ENCODE measurements at regions not wholly inside any gene's neighbourhood (a gene's known extent, or its start where the extent isn't known, plus 50 kb on each side); places are given as distances from the start of the nearest gene placed in this dataset.

DNA sequence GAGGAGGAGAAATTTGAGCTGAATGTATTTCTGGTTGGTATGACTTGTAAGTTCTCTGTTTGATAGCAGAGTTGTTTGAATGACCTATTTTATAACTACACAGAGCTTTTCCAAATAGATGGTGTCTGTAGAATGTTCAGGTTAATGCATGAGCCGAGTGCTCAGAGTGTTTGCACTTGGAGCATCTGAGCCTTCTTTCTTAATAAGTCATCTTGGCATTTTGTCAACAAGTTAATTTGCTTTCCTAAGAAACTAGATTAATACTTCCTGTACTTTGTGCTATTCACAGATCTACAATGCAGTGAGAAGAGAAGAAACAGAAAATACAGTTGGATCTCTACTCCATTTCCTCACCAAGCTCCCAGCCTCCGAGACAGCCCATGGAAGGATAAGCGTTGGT lies 138.2 kb downstream of the PLCE1 start:
- TF ChIP-seq EZH2 (IDR thresholded peaks at IDR 0.05) = no peak
- no peak for TF ChIP-seq EZH2phosphoT487 (IDR thresholded peaks at IDR 0.05; ENCODE audit: borderline replicate concordance)
- TF ChIP-seq FOSL1 (IDR thresholded peaks at IDR 0.05; ENCODE audit: low read depth) = no peak
- TF ChIP-seq TCF7L2 (IDR thresholded peaks at IDR 0.05; ENCODE audit: borderline replicate concordance, extremely low read depth, insufficient read depth, insufficient read length) = no peak
- no peak for TF ChIP-seq EGR1 (IDR thresholded peaks at IDR 0.05; ENCODE audit: low read depth)
- TF ChIP-seq CEBPB (IDR thresholded peaks at IDR 0.05; ENCODE audit: low read depth) = no peak
- no peak for TF ChIP-seq SIN3A (IDR thresholded peaks at IDR 0.05; ENCODE audit: low read depth)
- Histone ChIP-seq H3K9me3 (ENCODE audit: control insufficient read depth in 1 of 2, insufficient read depth in 1 of 2, low read depth in 1 of 2, low read length in 2 of 2) (no peaks in the 10 kb centered on the region), H3K4me2 (ENCODE audit: low read length) (no peak overlapping the region), H3K9me2 (ENCODE audit: insufficient read depth) (no peaks in the 10 kb centered on the region), H3K4me3 (replicated peaks in 1 of 2; ENCODE audit: low read depth in 1 of 2, low read length in 2 of 2) (no peak overlapping the region), H3K36me3 (ENCODE audit: control insufficient read depth in 1 of 2, insufficient read depth in 2 of 2, low read length in 2 of 2) (no peaks in the 10 kb centered on the region), H3K79me2 (ENCODE audit: insufficient read depth, low read length) (no peaks in the 10 kb centered on the region), H2AFZ (ENCODE audit: low read depth, low read length, poor library complexity, severe bottlenecking) (no peak overlapping the region), H4K20me1 (ENCODE audit: insufficient read depth) (no peaks in the 10 kb centered on the region), H3K27ac (ENCODE audit: low read depth, low read length) (no peak overlapping the region), H3K9ac (ENCODE audit: low read length) (no peak overlapping the region), H3K27me3 (ENCODE audit: insufficient read depth, low read length) (no peaks in the 10 kb centered on the region), H3K4me1 (ENCODE audit: control insufficient read depth in 1 of 2, insufficient read depth in 2 of 2, low read length in 2 of 2) (no peaks in the 10 kb centered on the region)
- DNase-seq (ENCODE audit: low read depth, low spot score) (no peak), ATAC-seq (no peak)
- intact Hi-C loops (cut with micrococcal nuclease) = no loop called here
- POLR2A ChIA-PET = no interaction called here
- RAD21 ChIA-PET (ENCODE audit: low non-redundant PET in 1 of 2, low total read pairs in 2 of 2, uncharacterized antibody in 2 of 2, unreplicated experiment in 2 of 2) = no interaction called here
- CTCF ChIA-PET = no interaction called here
- no TSS peak for BruUV-seq (replicated peaks)

DNA sequence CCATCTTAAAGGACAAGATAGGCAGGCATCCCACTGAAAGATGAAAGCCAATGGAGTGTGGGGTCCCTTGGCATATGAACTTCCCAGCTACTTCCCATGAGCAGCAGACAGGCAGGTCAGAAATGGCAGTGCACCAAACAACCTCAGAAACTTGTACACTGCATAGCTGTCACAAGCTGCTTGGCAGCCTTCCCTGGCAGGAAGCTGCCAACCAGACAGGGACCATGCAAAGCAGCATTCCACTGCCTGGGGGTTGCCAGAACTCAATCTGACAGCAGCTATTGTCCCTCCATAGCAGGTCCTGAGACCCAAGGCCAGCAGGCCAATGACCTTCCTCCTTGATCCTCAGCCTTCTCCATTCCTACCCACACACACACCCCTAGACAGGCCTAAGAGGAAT lies 139.5 kb downstream of the PLCE1 start:
- RAD21 ChIA-PET (ENCODE audit: low non-redundant PET in 1 of 2, low total read pairs in 2 of 2, uncharacterized antibody in 2 of 2, unreplicated experiment in 2 of 2) = no interaction called here
- Histone ChIP-seq H3K27me3 (ENCODE audit: insufficient read depth, low read length) (no peaks in the 10 kb centered on the region), H3K9ac (ENCODE audit: low read length) (no peak overlapping the region), H3K9me3 (ENCODE audit: control insufficient read depth in 1 of 2, insufficient read depth in 1 of 2, low read depth in 1 of 2, low read length in 2 of 2) (no peaks in the 10 kb centered on the region), H2AFZ (ENCODE audit: low read depth, low read length, poor library complexity, severe bottlenecking) (no peak overlapping the region), H3K79me2 (ENCODE audit: insufficient read depth, low read length) (no peaks in the 10 kb centered on the region), H3K36me3 (ENCODE audit: control insufficient read depth in 1 of 2, insufficient read depth in 2 of 2, low read length in 2 of 2) (no peaks in the 10 kb centered on the region), H3K27ac (ENCODE audit: low read depth, low read length) (no peak overlapping the region), H3K4me2 (ENCODE audit: low read length) (no peak overlapping the region), H3K4me1 (ENCODE audit: control insufficient read depth in 1 of 2, insufficient read depth in 2 of 2, low read length in 2 of 2) (no peaks in the 10 kb centered on the region), H3K9me2 (ENCODE audit: insufficient read depth) (no peaks in the 10 kb centered on the region), H3K4me3 (replicated peaks in 1 of 2; ENCODE audit: low read depth in 1 of 2, low read length in 2 of 2) (no peak overlapping the region), H4K20me1 (ENCODE audit: insufficient read depth) (no peaks in the 10 kb centered on the region)
- BruUV-seq (replicated peaks) = no TSS peak
- ATAC-seq = no peak
- CTCF ChIA-PET = no interaction called here
- POLR2A ChIA-PET = no interaction called here
- DNase-seq (ENCODE audit: low read depth, low spot score) = no peak
- intact Hi-C loops (cut with micrococcal nuclease) = no loop called here
- no peak for TF ChIP-seq SIN3A (IDR thresholded peaks at IDR 0.05; ENCODE audit: low read depth)
- TF ChIP-seq ZNF274 (IDR thresholded peaks at IDR 0.05; ENCODE audit: low read depth, low read length) = no peak
- TF ChIP-seq, protein P1, sequence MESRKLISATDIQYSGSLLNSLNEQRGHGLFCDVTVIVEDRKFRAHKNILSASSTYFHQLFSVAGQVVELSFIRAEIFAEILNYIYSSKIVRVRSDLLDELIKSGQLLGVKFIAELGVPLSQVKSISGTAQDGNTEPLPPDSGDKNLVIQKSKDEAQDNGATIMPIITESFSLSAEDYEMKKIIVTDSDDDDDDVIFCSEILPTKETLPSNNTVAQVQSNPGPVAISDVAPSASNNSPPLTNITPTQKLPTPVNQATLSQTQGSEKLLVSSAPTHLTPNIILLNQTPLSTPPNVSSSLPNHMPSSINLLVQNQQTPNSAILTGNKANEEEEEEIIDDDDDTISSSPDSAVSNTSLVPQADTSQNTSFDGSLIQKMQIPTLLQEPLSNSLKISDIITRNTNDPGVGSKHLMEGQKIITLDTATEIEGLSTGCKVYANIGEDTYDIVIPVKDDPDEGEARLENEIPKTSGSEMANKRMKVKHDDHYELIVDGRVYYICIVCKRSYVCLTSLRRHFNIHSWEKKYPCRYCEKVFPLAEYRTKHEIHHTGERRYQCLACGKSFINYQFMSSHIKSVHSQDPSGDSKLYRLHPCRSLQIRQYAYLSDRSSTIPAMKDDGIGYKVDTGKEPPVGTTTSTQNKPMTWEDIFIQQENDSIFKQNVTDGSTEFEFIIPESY (IDR thresholded peaks at IDR 0.05; ENCODE audit: extremely low read depth, insufficient replicate concordance, low read length) = no peak
- no peak for TF ChIP-seq ZFX (IDR thresholded peaks at IDR 0.05)
- no peak for TF ChIP-seq TCF7L2 (IDR thresholded peaks at IDR 0.05; ENCODE audit: borderline replicate concordance, extremely low read depth, insufficient read depth, insufficient read length)
- TF ChIP-seq SP1 (IDR thresholded peaks at IDR 0.05; ENCODE audit: low read depth) = no peak
- TF ChIP-seq, protein P2, sequence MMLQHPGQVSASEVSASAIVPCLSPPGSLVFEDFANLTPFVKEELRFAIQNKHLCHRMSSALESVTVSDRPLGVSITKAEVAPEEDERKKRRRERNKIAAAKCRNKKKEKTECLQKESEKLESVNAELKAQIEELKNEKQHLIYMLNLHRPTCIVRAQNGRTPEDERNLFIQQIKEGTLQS (IDR thresholded peaks at IDR 0.05) = no peak
- TF ChIP-seq RAD21 (IDR thresholded peaks at IDR 0.05; ENCODE audit: low read depth) = no peak
- TF ChIP-seq FOSL1 (IDR thresholded peaks at IDR 0.05; ENCODE audit: low read depth) = no peak
- TF ChIP-seq POLR2AphosphoS5 (IDR thresholded peaks at IDR 0.05; ENCODE audit: low read depth, low read length) = no peak
- no peak for TF ChIP-seq YY1 (IDR thresholded peaks at IDR 0.05; ENCODE audit: extremely low read depth, insufficient replicate concordance, low read depth, low read length)
- no peak for TF ChIP-seq CBX3 (IDR thresholded peaks at IDR 0.05; ENCODE audit: low read depth)
- TF ChIP-seq POLR2A (IDR thresholded peaks at IDR 0.05; ENCODE audit: borderline replicate concordance, extremely low read depth, insufficient read depth, insufficient read length) = no peak
- TF ChIP-seq, protein P3, sequence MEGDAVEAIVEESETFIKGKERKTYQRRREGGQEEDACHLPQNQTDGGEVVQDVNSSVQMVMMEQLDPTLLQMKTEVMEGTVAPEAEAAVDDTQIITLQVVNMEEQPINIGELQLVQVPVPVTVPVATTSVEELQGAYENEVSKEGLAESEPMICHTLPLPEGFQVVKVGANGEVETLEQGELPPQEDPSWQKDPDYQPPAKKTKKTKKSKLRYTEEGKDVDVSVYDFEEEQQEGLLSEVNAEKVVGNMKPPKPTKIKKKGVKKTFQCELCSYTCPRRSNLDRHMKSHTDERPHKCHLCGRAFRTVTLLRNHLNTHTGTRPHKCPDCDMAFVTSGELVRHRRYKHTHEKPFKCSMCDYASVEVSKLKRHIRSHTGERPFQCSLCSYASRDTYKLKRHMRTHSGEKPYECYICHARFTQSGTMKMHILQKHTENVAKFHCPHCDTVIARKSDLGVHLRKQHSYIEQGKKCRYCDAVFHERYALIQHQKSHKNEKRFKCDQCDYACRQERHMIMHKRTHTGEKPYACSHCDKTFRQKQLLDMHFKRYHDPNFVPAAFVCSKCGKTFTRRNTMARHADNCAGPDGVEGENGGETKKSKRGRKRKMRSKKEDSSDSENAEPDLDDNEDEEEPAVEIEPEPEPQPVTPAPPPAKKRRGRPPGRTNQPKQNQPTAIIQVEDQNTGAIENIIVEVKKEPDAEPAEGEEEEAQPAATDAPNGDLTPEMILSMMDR (IDR thresholded peaks at IDR 0.05 in 2 of 3, conservative IDR thresholded peaks at IDR 0.05 in 1 of 3; ENCODE audit: borderline replicate concordance in 1 of 3, insufficient read depth in 1 of 3, low read depth in 2 of 3, low read length in 2 of 3) = no peak
